Left lung (tissue), 4 donors: ENCODE measurements at regions not wholly inside any gene's neighbourhood (a gene's known extent, or its start where the extent isn't known, plus 50 kb on each side); places are given as distances from the start of the nearest gene placed in this dataset.
"Not testable (repeated sequence)": the region's sequence is repeated elsewhere in the genome, so short reads cannot be mapped to it uniquely, and the experiment has no call there.

Source experiments
- ATAC-seq: fragments of 200-7000 bp; cut with Tn5 transposase; one replicate; pipeline ENCODE4 v1.9.1; 2020; ENCODE audit warnings: moderate library complexity
- DNase-seq, 4 donors: peaks; one replicate each; pipeline ENCODE4 v3.0.0-alpha.2; 2013 to 2020
- H3K27ac ChIP-seq, 2 donors: fragments of 200-600 bp; sonication (generic) in 1 of 2; one replicate each; pipeline versions ENCODE4 v1.5.0 to v1.8.0; 2020 to 2021
- H3K27me3 ChIP-seq, 2 donors: fragments of 200-600 bp; sonication (generic) in 1 of 2; one replicate each; pipeline versions ENCODE4 v1.5.0 to v1.8.0; 2020 to 2021
- H3K36me3 ChIP-seq, 2 donors: fragments of 200-600 bp; sonication (generic) in 1 of 2; one replicate each; pipeline versions ENCODE4 v1.5.0 to v1.8.0; 2020 to 2021
- H3K4me1 ChIP-seq, 2 donors: fragments of 200-600 bp; one replicate each; pipeline ENCODE4 v1.8.0; 2021
- H3K4me3 ChIP-seq, 2 donors: fragments of 200-600 bp; sonication (generic) in 1 of 2; one replicate each; pipeline versions ENCODE4 v1.5.0 to v1.8.0; 2020 to 2021; ENCODE audit warnings: mild to moderate bottlenecking in 1 of 2
- H3K9me3 ChIP-seq, 2 donors: fragments of 200-600 bp; sonication (generic) in 1 of 2; one replicate each; pipeline versions ENCODE4 v1.5.0 to v1.8.0; 2020 to 2021
- intact Hi-C, 2 donors: fragments of 100-400 bp; cut with DNase I; formaldehyde crosslinking; loops; one replicate each; pipeline versions ENCODE4 v1.11.2 to v1.14.2; 2022
- TF ChIP-seq, protein P1 (sequence below), 2 donors: fragments of 200-600 bp; sonication (generic) in 1 of 2; IDR thresholded peaks; one replicate each; pipeline versions ENCODE4 v1.5.0 to v1.8.0; 2021; ENCODE audit warnings: antibody characterized with exemption in 2 of 2
- donor health status: DM: no; HTN: yes; CAD: no.
- donor health status: DM: no; HTN: no; CAD: no.

DNA sequence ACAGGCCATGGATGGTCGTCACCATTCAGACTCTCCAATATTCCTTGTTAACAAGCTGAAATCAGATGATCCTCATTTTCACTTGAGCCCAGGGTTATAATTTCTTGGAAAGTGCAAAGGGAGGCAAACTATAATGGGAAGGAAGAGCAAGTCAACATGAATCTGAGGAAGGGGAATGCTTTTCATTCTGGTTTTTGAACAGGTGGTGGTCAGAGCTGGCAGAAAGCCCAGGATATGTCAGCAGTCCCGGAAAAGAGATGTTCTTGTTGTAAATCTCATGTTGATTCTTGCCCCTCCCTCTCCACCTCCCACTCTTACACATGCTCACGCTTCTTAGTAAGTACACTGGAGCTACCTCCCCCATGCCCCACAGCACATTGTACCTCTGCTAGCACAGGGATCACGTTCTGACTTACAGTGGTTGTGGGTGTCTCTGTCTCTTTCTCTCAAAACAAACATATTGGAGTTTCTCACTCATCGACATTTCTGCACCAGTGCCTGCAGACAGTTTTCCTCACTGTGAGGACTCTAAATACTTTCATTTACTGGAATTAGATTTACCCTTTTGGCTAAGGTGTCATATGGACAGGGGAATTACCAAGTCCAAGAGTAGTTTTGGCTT lies 77.6 kb downstream of the XCL2 start:
- Histone ChIP-seq H3K27ac (no peak overlapping the region), H3K36me3 (no peaks in the 10 kb centered on the region), H3K4me3 (no peak overlapping the region), H3K4me1 (peaks cover 10 to 42% of the 10 kb centered on the region in 2 donors), H3K27me3 (no peaks in the 10 kb centered on the region), H3K9me3 (peaks cover 0 to 5% of the 10 kb centered on the region in 2 donors)
- ATAC-seq (peak; percentile 32), DNase-seq (peak in 1 of 4 donors; percentile 39)
- TF ChIP-seq, protein P1, sequence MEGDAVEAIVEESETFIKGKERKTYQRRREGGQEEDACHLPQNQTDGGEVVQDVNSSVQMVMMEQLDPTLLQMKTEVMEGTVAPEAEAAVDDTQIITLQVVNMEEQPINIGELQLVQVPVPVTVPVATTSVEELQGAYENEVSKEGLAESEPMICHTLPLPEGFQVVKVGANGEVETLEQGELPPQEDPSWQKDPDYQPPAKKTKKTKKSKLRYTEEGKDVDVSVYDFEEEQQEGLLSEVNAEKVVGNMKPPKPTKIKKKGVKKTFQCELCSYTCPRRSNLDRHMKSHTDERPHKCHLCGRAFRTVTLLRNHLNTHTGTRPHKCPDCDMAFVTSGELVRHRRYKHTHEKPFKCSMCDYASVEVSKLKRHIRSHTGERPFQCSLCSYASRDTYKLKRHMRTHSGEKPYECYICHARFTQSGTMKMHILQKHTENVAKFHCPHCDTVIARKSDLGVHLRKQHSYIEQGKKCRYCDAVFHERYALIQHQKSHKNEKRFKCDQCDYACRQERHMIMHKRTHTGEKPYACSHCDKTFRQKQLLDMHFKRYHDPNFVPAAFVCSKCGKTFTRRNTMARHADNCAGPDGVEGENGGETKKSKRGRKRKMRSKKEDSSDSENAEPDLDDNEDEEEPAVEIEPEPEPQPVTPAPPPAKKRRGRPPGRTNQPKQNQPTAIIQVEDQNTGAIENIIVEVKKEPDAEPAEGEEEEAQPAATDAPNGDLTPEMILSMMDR (IDR thresholded peaks at IDR 0.05) = no peak
- intact Hi-C loops = no loop called here

DNA sequence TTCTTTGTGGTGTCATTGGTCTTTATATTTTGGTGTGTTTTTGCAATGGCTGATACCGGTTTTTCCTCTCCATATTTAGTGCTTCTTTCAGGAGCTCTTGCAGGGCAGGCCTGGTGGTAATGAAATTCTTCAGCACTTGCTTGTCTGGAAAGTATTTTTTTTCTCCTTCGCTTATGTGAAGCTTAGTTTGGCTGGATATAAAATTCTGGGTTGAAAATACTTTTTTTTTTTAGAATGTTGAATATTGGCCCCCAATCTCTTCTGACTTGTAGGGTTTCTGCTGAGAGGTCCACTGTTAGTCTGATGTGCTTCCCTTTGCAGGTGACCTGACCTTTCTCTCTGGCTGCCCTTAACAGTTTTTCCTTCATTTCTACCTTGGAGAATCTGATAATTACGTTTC lies 82.7 kb downstream of the XCL2 start:
- ATAC-seq, H3K4me1 ChIP-seq, H3K27ac ChIP-seq, H3K4me3 ChIP-seq, intact Hi-C loops, H3K27me3 ChIP-seq, DNase-seq, H3K36me3 ChIP-seq: not testable (repeated sequence)
- peaks cover 0 to 16% of the 10 kb centered on the region in 2 donors for H3K9me3 ChIP-seq

DNA sequence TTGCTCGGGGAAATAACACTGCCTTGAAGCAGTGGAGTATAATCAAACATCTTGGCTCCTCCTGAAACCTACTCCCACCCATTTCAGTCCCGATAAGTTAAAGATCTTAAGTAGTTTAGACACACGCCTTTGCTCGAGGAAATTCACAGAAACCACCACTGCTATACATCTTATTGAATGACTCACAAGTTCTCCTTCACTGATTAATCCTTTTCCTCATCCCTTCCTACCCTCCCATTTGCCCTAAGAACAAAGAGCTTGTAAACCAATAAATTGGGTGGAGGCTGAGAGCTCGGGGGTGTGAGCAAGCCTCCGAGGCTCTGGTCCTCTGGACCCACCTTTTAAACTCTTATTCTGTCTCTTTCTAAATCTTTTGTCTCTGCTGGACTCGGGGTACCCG lies 86.5 kb downstream of the XCL2 start:
- H3K36me3 ChIP-seq, ATAC-seq, H3K4me3 ChIP-seq, H3K27ac ChIP-seq, H3K4me1 ChIP-seq, DNase-seq, intact Hi-C loops, H3K27me3 ChIP-seq: not testable (repeated sequence)
- peaks cover 0 to 26% of the 10 kb centered on the region in 2 donors for H3K9me3 ChIP-seq

DNA sequence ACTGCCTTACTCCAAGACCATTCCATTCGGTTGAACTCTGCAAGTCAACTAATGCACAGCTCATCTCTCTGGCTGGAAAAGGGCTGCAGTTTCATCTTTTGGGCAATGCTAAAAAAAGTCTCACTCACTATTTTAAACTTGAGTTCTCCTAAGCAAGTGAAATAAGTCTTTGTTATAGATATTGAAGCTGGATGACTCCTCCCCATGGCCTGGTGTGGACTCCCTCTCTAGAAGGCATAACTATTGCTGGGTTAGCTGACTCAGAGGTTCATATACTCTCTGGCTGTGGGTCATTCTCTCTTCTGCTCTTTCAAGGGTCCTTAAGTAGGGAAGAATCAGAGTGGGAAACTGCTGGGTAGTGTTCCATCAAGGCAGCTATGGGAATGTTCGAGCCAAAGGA lies 88.0 kb downstream of the XCL2 start:
- H3K4me1 ChIP-seq = no peaks in the 10 kb centered on the region
- H3K4me3 ChIP-seq = no peak overlapping the region
- H3K27me3 ChIP-seq = no peaks in the 10 kb centered on the region
- intact Hi-C loops = no loop called here
- H3K27ac ChIP-seq = no peak overlapping the region
- DNase-seq = no peak
- TF ChIP-seq, protein P1 (IDR thresholded peaks at IDR 0.05) = no peak
- no peak for ATAC-seq
- no peaks in the 10 kb centered on the region for H3K36me3 ChIP-seq
- H3K9me3 ChIP-seq = peaks cover 0 to 20% of the 10 kb centered on the region in 2 donors

DNA sequence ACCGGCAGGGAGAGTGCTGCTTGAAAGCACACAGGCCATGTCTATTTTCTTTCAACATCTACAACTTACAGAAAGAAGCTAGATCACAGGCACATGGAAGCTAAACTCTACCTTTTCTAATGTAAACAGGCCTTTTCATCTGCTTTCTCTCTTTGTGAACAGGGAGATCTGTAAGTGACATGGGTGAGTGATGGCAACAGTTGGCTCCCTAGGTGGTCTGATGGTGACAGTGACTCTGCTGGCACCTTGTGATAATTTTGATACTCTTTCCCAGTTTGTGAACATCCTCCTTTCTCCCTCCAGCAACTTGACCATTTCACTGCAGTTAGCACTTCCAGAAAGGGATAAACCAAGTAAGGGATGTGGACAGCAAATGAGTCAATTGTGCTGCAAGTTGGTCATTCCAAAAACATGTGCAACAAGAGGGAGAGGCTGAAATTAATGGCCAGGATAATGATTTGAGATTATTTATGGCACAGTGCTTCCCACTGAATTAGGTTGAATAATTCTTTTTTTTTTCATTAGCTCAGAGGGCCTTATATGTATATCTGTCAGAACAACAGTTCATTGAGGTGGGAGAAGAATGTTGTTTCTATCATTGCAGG lies 89.5 kb downstream of the XCL2 start:
- DNase-seq (no peak), ATAC-seq (no peak)
- Histone ChIP-seq H3K27ac (no peak overlapping the region), H3K4me1 (no peaks in the 10 kb centered on the region), H3K36me3 (no peaks in the 10 kb centered on the region), H3K9me3 (peaks cover 0 to 19% of the 10 kb centered on the region in 2 donors), H3K27me3 (no peaks in the 10 kb centered on the region), H3K4me3 (no peak overlapping the region)
- TF ChIP-seq, protein P1 (IDR thresholded peaks at IDR 0.05) = no peak
- intact Hi-C loops = no loop called here

DNA sequence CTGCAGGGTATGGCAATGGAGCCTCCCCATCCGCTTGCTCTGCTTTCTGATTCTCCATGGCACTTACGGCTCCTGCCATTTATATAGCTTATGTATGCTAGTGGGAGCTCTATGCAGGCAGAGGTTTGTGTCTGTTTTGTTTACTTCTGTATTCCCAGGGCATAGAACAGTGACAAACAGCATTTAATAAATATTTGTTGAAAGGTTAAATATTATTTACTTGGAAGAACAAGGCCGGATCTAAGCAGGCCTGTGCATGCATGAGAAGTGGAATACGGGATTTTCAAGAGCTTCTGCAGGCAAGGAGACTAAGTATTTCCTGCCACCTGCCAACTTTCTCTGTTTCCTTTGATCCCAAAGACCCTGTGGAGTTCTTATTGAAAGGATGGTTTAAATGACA lies 90.7 kb downstream of the XCL2 start:
- TF ChIP-seq, protein P1 (IDR thresholded peaks at IDR 0.05) = no peak
- H3K27me3 ChIP-seq = no peaks in the 10 kb centered on the region
- H3K27ac ChIP-seq = no peak overlapping the region
- ATAC-seq = no peak
- intact Hi-C loops = no loop called here
- H3K36me3 ChIP-seq = no peaks in the 10 kb centered on the region
- no peaks in the 10 kb centered on the region for H3K4me1 ChIP-seq
- H3K4me3 ChIP-seq = no peak overlapping the region
- no peak for DNase-seq
- peaks cover 0 to 15% of the 10 kb centered on the region in 2 donors for H3K9me3 ChIP-seq
